BLaER1 (cell line): ENCODE measurements at regions not wholly inside any gene's neighbourhood (a gene's known extent, or its start where the extent isn't known, plus 50 kb on each side); places are given as distances from the start of the nearest gene placed in this dataset.
A peak's percentile ranks its signal among the peaks of the same experiment; 100 is the strongest.

ENCODE experiments used
- H3K27ac ChIP-seq: shearing (Covaris generic); formaldehyde crosslinking; 2 replicates; pipeline ENCODE4 v1.8.1; 2022
- H3K27me3 ChIP-seq: shearing (Covaris generic); formaldehyde crosslinking; 2 replicates; pipeline ENCODE4 v1.8.1; 2022
- H3K36me3 ChIP-seq: shearing (Covaris generic); formaldehyde crosslinking; 2 replicates; pipeline ENCODE4 v1.8.1; 2022
- H3K4me1 ChIP-seq: shearing (Covaris generic); formaldehyde crosslinking; 2 replicates; pipeline ENCODE4 v1.8.1; 2022
- H3K4me2 ChIP-seq: shearing (Covaris generic); formaldehyde crosslinking; 2 replicates; pipeline ENCODE4 v1.8.1; 2022
- H3K4me3 ChIP-seq: shearing (Covaris generic); formaldehyde crosslinking; 2 replicates; pipeline ENCODE4 v1.8.1; 2022
- H3K9ac ChIP-seq: shearing (Covaris generic); formaldehyde crosslinking; 2 replicates; pipeline ENCODE4 v1.8.1; 2022
- H3K9me3 ChIP-seq: shearing (Covaris generic); formaldehyde crosslinking; 2 replicates; pipeline ENCODE4 v1.8.1; 2022
- H4K20me1 ChIP-seq: shearing (Covaris generic); formaldehyde crosslinking; 2 replicates; pipeline ENCODE4 v1.8.1; 2022
- Cebpa-rat ChIP-seq: shearing (Covaris generic); IDR thresholded peaks from 2 replicates; pipeline ENCODE4 v1.8.1; 2022

GRCh38 chr16:85220125-85220839 is 108.0 kb upstream of the CIBAR2 start:
- Histone ChIP-seq H3K9ac (peak overlapping the region; percentile 83), H3K4me3 (peak overlapping the region; percentile 46), H3K4me2 (peak overlapping the region; percentile 97), H3K36me3 (no peaks in the 10 kb centered on the region), H3K9me3 (no peaks in the 10 kb centered on the region), H3K4me1 (peaks cover 87% of the 10 kb centered on the region), H3K27me3 (no peaks in the 10 kb centered on the region), H3K27ac (peak overlapping the region; percentile 94), H4K20me1 (no peaks in the 10 kb centered on the region)
- no peak for TF ChIP-seq Cebpa-rat

DNA sequence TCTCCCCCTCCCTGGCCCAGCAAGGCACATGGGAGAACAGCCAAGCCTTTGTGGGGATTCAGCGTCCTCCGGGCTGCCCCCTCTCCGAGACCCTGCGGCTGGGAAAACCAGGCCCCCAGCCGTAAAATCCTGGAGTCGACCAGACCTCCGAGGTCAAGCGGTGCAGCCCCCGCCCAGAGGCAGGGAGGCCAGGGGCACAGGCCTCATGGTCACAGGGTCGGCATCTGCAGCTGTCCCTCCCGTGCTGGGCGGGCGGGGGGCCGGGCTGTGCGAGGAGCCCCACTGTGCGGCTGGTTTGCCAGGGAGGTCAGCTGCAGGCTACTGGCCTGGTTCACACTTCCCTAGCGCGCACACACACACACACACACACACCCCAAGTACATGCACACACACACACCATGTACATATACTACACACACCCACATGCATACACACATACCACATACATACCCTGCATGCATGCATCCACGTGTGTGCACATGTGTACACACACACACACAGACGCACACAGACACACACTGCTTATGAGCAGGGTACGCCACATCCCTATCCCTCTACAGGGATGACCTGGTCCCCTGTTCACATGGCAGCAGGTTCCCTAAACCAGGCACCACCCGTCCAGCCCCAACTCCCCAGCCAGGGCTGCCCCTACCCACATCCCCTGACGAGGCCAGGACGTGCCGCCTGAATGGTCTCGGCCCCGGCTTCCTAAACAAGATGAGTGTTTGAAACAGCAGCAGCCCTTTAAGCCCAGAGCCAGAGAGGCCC is 108.9 kb upstream of the CIBAR2 start:
- peaks cover 92% of the 10 kb centered on the region for H3K4me1 ChIP-seq
- H3K9ac ChIP-seq = peak overlapping the region; percentile 78
- H3K4me2 ChIP-seq = peak overlapping the region; percentile 97
- peak overlapping the region; percentile 94 for H3K27ac ChIP-seq
- H3K9me3 ChIP-seq = no peaks in the 10 kb centered on the region
- H3K4me3 ChIP-seq = peak overlapping the region; percentile 48; the same call in 1 of the 2 replicates
- no peaks in the 10 kb centered on the region for H3K27me3 ChIP-seq
- TF ChIP-seq Cebpa-rat = no peak
- no peaks in the 10 kb centered on the region for H3K36me3 ChIP-seq
- no peaks in the 10 kb centered on the region for H4K20me1 ChIP-seq

DNA sequence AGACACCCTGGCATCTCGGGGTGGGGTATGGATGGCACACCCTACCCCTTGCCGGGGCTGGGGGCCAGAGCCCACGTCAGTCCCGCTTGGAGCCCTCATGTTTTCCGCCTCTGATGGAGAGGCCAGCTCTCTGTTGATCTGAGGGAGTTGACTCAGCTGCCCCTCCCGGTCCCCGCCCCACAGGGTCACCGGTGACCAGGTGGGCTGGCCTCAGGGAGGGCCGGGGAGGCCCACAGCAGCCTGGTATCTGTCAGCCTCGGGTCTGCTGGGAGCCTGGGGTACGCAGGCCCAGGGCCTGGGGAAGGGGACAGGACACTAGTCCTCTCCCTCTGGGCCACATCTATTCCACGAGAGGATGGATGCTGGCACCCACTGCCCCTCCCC is 109.5 kb upstream of the CIBAR2 start:
- Histone ChIP-seq H3K4me1 (peaks cover 95% of the 10 kb centered on the region), H4K20me1 (no peaks in the 10 kb centered on the region), H3K27ac (peak overlapping the region; percentile 94), H3K27me3 (no peaks in the 10 kb centered on the region), H3K9ac (peak overlapping the region; percentile 78), H3K36me3 (no peaks in the 10 kb centered on the region), H3K4me2 (peak overlapping the region; percentile 97), H3K4me3 (peak overlapping the region; percentile 48), H3K9me3 (no peaks in the 10 kb centered on the region)
- no peak for TF ChIP-seq Cebpa-rat

GRCh38 chr16:85222155-85222863 is 110.0 kb upstream of the CIBAR2 start:
- Histone ChIP-seq H3K4me3 (peak overlapping the region; percentile 48; the same call in 1 of the 2 replicates), H4K20me1 (no peaks in the 10 kb centered on the region), H3K27ac (peak overlapping the region; percentile 94), H3K27me3 (no peaks in the 10 kb centered on the region), H3K4me1 (peaks cover 95% of the 10 kb centered on the region), H3K9me3 (no peaks in the 10 kb centered on the region), H3K9ac (peak overlapping the region; percentile 78), H3K4me2 (peak overlapping the region; percentile 97), H3K36me3 (no peaks in the 10 kb centered on the region)
- no peak for TF ChIP-seq Cebpa-rat

GRCh38 chr16:85225257-85225656 is 113.0 kb upstream of the CIBAR2 start:
- H3K27ac ChIP-seq = peak overlapping the region; percentile 52
- H3K4me2 ChIP-seq = peak overlapping the region; percentile 97
- peak overlapping the region; percentile 5; the same call in 1 of the 2 replicates for H3K9ac ChIP-seq

DNA sequence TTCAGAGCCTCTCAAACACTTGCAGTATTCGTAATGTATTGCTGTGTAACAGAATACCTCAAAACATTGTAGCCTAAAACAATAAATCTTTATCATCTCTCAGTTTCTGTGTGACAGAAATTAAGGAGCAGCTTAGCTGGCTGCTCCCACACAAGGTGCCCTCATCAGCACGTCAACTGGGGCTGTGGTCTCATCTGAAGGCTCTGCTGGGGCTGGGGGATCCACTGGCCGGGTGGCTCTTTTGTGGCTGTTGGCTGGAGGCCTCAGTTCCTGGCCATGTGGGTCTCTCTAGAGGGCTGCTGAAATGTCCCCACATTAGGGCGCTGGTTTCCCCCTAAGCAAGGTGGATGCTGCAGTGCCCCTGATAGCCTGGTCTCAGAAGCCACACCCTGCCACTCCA is 113.4 kb upstream of the CIBAR2 start:
- no peak for TF ChIP-seq Cebpa-rat
- Histone ChIP-seq H4K20me1 (no peaks in the 10 kb centered on the region), H3K4me1 (peaks cover 100% of the 10 kb centered on the region), H3K4me2 (peak overlapping the region; percentile 97), H3K27ac (peak overlapping the region; percentile 52; the same call in 1 of the 2 replicates), H3K9ac (no peak overlapping the region), H3K27me3 (no peaks in the 10 kb centered on the region), H3K36me3 (no peaks in the 10 kb centered on the region), H3K4me3 (no peak overlapping the region), H3K9me3 (no peaks in the 10 kb centered on the region)

More at GRCh38 chr16:85225257-85225656, 113.0 kb upstream of the CIBAR2 start:
- Histone ChIP-seq H3K9me3 (no peaks in the 10 kb centered on the region), H3K36me3 (no peaks in the 10 kb centered on the region), H4K20me1 (no peaks in the 10 kb centered on the region), H3K27me3 (no peaks in the 10 kb centered on the region), H3K4me3 (no peak overlapping the region), H3K4me1 (peaks cover 100% of the 10 kb centered on the region)
- no peak for TF ChIP-seq Cebpa-rat

- Histone ChIP-seq H3K9me3 (no peaks in the 10 kb centered on the region), H3K4me3 (peak overlapping the region; percentile 17; the same call in 1 of the 2 replicates), H3K9ac (peak overlapping the region; percentile 60; the same call in 1 of the 2 replicates), H4K20me1 (peaks cover 5% of the 10 kb centered on the region), H3K27me3 (no peaks in the 10 kb centered on the region), H3K27ac (peak overlapping the region; percentile 62), H3K36me3 (no peaks in the 10 kb centered on the region), H3K4me2 (peak overlapping the region; percentile 97), H3K4me1 (peaks cover 100% of the 10 kb centered on the region)
- TF ChIP-seq Cebpa-rat = no peak
These were observed 115.0 kb upstream of the CIBAR2 start for GRCh38 chr16:85227084-85227945.

DNA sequence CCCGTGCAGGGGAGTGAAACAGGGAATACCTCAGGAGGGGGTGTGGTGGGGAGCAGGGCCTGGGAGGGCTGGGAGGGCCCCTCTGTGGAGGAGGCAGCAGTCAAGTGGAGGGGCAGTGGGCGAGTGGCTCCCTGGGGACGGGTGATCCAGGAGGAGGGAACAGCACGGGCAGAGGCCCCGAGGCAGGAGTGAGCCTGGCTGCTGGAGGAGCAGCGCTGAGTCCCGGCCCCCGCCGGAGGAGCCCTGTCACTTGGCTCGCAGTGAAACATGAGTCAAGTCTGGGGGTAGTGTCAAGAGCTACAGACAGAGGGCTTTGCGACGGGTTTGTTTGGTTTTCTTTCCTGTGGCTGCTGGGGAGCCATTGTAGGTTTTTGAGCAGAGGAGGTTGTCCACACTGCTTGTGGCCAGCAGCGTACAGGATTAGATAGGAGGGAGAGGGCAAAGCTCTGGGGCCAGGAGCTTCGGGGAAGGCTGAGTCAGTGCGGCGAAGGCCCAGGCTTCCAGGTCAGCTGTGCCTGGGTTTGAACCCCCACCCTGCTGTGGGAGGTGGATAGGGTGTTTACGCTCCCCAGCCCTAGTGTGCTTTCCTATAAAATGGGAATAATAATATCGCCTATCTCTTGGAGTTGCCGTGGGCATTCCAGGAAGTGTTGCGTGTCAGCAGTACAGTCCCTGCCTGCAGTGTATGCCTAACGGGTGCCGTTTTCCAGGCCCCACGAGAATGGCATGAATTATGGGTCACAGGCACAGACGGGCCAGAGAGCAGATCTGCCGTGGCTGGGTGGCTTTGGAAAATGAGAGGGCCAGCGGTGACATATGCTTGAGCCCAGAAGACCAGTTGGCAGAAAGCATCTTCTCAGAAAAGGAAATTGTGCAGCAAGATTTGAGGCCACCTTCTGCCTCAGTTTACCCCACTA is 115.9 kb upstream of the CIBAR2 start:
- Histone ChIP-seq H3K27me3 (no peaks in the 10 kb centered on the region), H3K4me2 (peak overlapping the region; percentile 97), H3K9ac (peak overlapping the region; percentile 60; the same call in 1 of the 2 replicates), H3K36me3 (no peaks in the 10 kb centered on the region), H3K27ac (peak overlapping the region; percentile 62), H3K4me1 (peaks cover 100% of the 10 kb centered on the region), H3K9me3 (no peaks in the 10 kb centered on the region), H4K20me1 (peaks cover 14% of the 10 kb centered on the region), H3K4me3 (peak overlapping the region; percentile 17; the same call in 1 of the 2 replicates)
- TF ChIP-seq Cebpa-rat = no peak
